Kidney tubule cell (primary cell): ENCODE measurements at regions not wholly inside any gene's neighbourhood (a gene's known extent, or its start where the extent isn't known, plus 50 kb on each side); places are given as distances from the start of the nearest gene placed in this dataset.

ENCODE experiments used
- DNase-seq: peaks from one replicate; pipeline ENCODE4 v3.0.0-alpha.2; 2018; ENCODE audit warnings: low spot score

- DNase-seq, result no peak
These were observed 946.4 kb downstream of the PDHA2 start for GRCh38 chr4:96786306-96786705.

GRCh38 chr4:96787766-96788165 lies 947.9 kb downstream of the PDHA2 start:
- no peak for DNase-seq

GRCh38 chr4:96809563-96809962 lies 969.7 kb downstream of the PDHA2 start:
- no peak for DNase-seq

GRCh38 chr4:96827086-96827485 lies 987.2 kb downstream of the PDHA2 start:
- DNase-seq, result no peak

- no peak for DNase-seq
These were observed 993.9 kb downstream of the PDHA2 start for GRCh38 chr4:96833831-96834230.

GRCh38 chr4:96835991-96836390 lies 996.1 kb downstream of the PDHA2 start:
- no peak for DNase-seq

- DNase-seq, result no peak
These were observed 999.5 kb downstream of the PDHA2 start for GRCh38 chr4:96839441-96839840.

- DNase-seq, result no peak
These were observed 1001.9 kb downstream of the PDHA2 start for GRCh38 chr4:96841801-96842200.

GRCh38 chr4:96844858-96845490 lies 1005.1 kb downstream of the PDHA2 start:
- no peak for DNase-seq

GRCh38 chr4:96845819-96846218 lies 1005.9 kb downstream of the PDHA2 start:
- DNase-seq, result no peak

- DNase-seq, result no peak
These were observed 1034.8 kb downstream of the PDHA2 start for GRCh38 chr4:96874657-96875056.

GRCh38 chr4:96879527-96879926 lies 1039.6 kb downstream of the PDHA2 start:
- DNase-seq, result no peak

GRCh38 chr4:96887857-96888256 lies 1048.0 kb downstream of the PDHA2 start:
- no peak for DNase-seq

- DNase-seq, result no peak
These were observed 1054.7 kb downstream of the PDHA2 start for GRCh38 chr4:96894621-96895020.

GRCh38 chr4:96895826-96896225 lies 1055.9 kb downstream of the PDHA2 start:
- DNase-seq, result no peak

GRCh38 chr4:96912716-96913115 lies 1072.8 kb downstream of the PDHA2 start:
- DNase-seq, result no peak

- DNase-seq, result no peak
These were observed 1073.7 kb downstream of the PDHA2 start for GRCh38 chr4:96913441-96914080.

GRCh38 chr4:96916711-96917110 lies 1076.8 kb downstream of the PDHA2 start:
- no peak for DNase-seq

- no peak for DNase-seq
These were observed 1097.0 kb downstream of the PDHA2 start for GRCh38 chr4:96936886-96937285.

GRCh38 chr4:96946552-96946951 lies 1106.7 kb downstream of the PDHA2 start:
- DNase-seq, result no peak

GRCh38 chr4:96952610-96953009 lies 1112.7 kb downstream of the PDHA2 start:
- no peak for DNase-seq

- no peak for DNase-seq
These were observed 1115.3 kb downstream of the PDHA2 start for GRCh38 chr4:96955226-96955625.

GRCh38 chr4:96955691-96956090 lies 1115.8 kb downstream of the PDHA2 start:
- DNase-seq, result no peak

- DNase-seq, result no peak
These were observed 1129.6 kb downstream of the PDHA2 start for GRCh38 chr4:96969455-96969854.
